Activated CD8-positive, alpha-beta memory T cell treated with anti-CD3 and anti-CD28 coated beads, Interleukin-2, amount 10 ng/mL, durations not matched to agents 7 days and 5 days (primary cell): ENCODE measurements at regions not wholly inside any gene's neighbourhood (a gene's known extent, or its start where the extent isn't known, plus 50 kb on each side); places are given as distances from the start of the nearest gene placed in this dataset.

Source experiments
- ATAC-seq: fragments of 150-1000 bp; cut with Tn5 transposase; one replicate; pipeline ENCODE4 v1.10.0; 2021; ENCODE audit warnings: moderate library complexity
- CTCF ChIA-PET: fragments of 350-600 bp; sonication (Branson Sonifier 250); formaldehyde crosslinking; loops from one replicate; lab custom pipeline; 2021; ENCODE audit warnings: antibody characterized with exemption; lab: Charles Lee
- DNase-seq: peaks from one replicate; pipeline ENCODE4 v3.0.0-alpha.2; 2020
- H3K27ac Mint-ChIP-seq: one replicate; pipeline ENCODE4 v1.8.0; 2021; ENCODE audit warnings: mild to moderate bottlenecking, mixed read lengths
- H3K27me3 Mint-ChIP-seq: one replicate; pipeline ENCODE4 v1.8.0; 2021; ENCODE audit warnings: mixed read lengths
- H3K36me3 Mint-ChIP-seq: one replicate; pipeline ENCODE4 v1.8.0; 2021; ENCODE audit warnings: mild to moderate bottlenecking, mixed read lengths
- H3K4me1 Mint-ChIP-seq: one replicate; pipeline ENCODE4 v1.8.0; 2021; ENCODE audit warnings: mixed read lengths
- H3K4me3 Mint-ChIP-seq: one replicate; pipeline ENCODE4 v1.8.0; 2021; ENCODE audit warnings: mild to moderate bottlenecking, moderate library complexity, mixed read lengths
- H3K9me3 Mint-ChIP-seq: one replicate; pipeline ENCODE4 v1.8.0; 2022; ENCODE audit warnings: low read depth, mixed read lengths

DNA sequence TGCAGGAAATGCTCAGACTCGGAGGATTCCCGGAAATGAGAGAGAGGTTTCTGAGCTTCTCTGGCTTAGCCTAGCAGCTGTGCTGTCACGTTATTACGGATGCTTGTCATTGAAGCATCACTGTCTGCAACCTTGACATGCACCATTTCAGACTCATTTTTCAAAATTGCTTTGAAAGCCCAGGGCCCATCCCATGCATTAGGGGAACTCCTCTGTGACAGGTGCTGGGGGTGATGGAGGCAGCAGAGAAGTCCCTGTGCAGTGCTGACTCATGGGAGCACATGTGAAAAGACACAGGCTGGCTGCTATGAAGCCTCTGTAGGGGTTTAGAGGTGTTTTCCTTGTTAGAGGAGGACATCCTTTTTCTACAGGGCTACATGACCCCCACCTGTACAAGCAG lies 214.0 kb upstream of the MPHOSPH6 start:
- ATAC-seq, result no peak
- Mint-ChIP-seq H3K27me3 (no peaks in the 10 kb centered on the region), H3K36me3 (no peaks in the 10 kb centered on the region), H3K27ac (no peak overlapping the region), H3K9me3 (no peaks in the 10 kb centered on the region), H3K4me3 (no peak overlapping the region), H3K4me1 (no peaks in the 10 kb centered on the region)
- CTCF ChIA-PET, result no interaction called here
- no peak for DNase-seq

DNA sequence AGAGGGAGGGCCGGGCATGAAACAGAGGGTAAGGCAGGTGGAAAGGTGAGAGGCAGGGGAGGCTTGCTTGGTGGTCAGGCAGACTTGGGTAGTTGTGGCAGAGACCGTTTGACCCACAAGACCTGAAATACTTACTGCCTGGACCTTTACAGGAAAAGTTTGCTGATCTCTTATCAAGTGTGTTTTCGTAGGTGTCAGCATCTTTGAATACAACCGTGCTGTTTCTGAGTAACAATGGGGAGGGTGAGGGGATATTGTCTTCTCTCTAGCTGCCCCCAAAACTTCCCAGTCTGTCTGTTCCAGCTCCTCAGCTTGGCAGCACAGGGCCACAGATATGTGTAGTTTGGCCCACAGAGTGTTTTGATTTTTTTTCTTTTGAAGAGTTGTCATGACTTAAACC lies 212.5 kb upstream of the MPHOSPH6 start:
- Mint-ChIP-seq H3K27me3 (no peaks in the 10 kb centered on the region), H3K36me3 (no peaks in the 10 kb centered on the region), H3K27ac (no peak overlapping the region), H3K9me3 (no peaks in the 10 kb centered on the region), H3K4me3 (no peak overlapping the region), H3K4me1 (no peaks in the 10 kb centered on the region)
- CTCF ChIA-PET, result no interaction called here
- ATAC-seq (no peak), DNase-seq (no peak)

DNA sequence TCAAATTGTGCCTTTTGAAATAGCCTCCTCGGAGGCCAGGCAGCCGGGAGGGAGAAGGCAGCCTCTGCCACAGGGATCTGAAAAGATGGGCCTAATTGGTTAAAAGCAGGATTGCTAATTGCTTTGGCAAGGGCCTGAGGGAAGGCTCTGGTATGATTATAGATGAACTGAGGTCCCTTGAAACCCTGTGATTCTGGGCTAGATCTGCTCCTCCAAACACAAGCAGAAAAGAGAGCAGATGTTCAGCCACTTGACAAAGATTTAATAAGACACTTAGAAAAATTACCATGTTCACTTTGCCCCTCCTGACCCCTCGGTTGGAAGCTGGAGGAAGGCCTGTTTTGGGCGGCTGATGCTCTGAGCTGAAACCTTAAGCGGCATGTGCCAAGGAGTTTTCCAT lies 209.5 kb upstream of the MPHOSPH6 start:
- no peak for DNase-seq
- Mint-ChIP-seq H3K4me1 (no peaks in the 10 kb centered on the region), H3K9me3 (no peaks in the 10 kb centered on the region), H3K27ac (no peak overlapping the region), H3K27me3 (no peaks in the 10 kb centered on the region), H3K4me3 (no peak overlapping the region), H3K36me3 (no peaks in the 10 kb centered on the region)
- ATAC-seq, result no peak
- CTCF ChIA-PET, result no interaction called here

DNA sequence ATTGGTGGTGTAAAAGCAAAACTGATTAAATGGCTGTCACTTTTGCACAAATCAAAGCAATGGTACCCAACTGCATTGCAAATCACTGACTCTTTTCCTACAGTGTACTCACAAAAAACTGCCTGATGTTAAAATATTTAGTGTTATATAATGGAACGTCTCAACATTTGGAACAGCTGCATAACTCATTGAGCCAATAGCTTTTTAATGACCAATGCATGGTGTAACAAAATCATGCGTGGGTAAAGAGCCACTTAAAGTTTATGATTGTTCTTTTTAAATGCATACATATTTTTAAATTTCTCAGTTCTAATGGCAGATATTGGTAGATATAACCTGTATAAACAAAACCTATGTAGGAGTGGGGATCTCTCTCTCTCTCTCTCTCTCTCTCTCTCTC lies 204.0 kb upstream of the MPHOSPH6 start:
- DNase-seq (no peak), ATAC-seq (no peak)
- no peaks in the 10 kb centered on the region for H3K36me3 Mint-ChIP-seq
- CTCF ChIA-PET, result no interaction called here
- no peaks in the 10 kb centered on the region for H3K4me1 Mint-ChIP-seq
- H3K27me3 Mint-ChIP-seq, result no peaks in the 10 kb centered on the region
- H3K27ac Mint-ChIP-seq, result no peak overlapping the region
- no peak overlapping the region for H3K4me3 Mint-ChIP-seq
- no peaks in the 10 kb centered on the region for H3K9me3 Mint-ChIP-seq

DNA sequence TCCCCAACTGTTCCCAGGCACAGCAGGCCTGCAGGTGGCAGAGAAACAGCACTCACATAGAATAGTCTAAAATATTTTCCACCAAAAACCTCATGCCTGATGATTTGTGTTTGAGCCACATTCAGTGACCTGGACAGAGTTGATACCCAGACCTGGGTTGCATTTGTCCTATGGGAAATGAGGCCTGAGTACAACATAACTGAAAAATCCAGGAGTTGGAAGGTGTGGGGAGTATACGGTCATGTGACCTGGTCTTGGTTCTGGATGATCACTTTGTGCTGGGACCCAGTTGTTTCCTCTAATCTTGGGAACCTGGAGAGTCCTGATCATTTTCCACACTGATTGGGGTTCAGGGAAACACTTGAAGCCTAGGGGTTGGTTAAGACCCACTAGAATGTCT lies 200.3 kb upstream of the MPHOSPH6 start:
- ATAC-seq (no peak), DNase-seq (no peak)
- CTCF ChIA-PET, result no interaction called here
- Mint-ChIP-seq H3K27me3 (no peaks in the 10 kb centered on the region), H3K4me1 (no peaks in the 10 kb centered on the region), H3K27ac (no peak overlapping the region), H3K36me3 (no peaks in the 10 kb centered on the region), H3K4me3 (no peak overlapping the region), H3K9me3 (no peaks in the 10 kb centered on the region)

DNA sequence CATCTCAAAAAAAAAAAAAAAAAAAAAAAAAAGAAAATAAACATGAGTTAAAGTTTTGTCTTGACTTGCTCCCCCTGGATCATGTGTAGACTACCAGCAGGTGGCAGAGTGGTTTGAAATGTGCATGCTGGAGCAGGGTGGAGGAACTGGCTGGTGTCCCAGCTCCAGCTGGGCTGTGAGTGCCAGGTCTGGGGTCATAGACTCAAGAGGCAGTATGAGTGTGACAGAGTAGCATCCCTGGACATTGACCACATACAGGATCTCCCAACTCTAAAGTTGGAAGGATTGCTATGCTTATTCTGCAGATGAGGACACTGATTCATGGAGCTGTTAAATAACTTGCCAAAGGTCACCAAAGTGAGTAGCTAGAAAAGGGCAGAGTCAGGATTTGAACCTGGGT lies 198.0 kb upstream of the MPHOSPH6 start:
- no peaks in the 10 kb centered on the region for H3K36me3 Mint-ChIP-seq
- no peak overlapping the region for H3K27ac Mint-ChIP-seq
- H3K4me1 Mint-ChIP-seq, result no peaks in the 10 kb centered on the region
- H3K4me3 Mint-ChIP-seq, result no peak overlapping the region
- DNase-seq (no peak), ATAC-seq (no peak)
- H3K27me3 Mint-ChIP-seq, result no peaks in the 10 kb centered on the region
- H3K9me3 Mint-ChIP-seq, result no peaks in the 10 kb centered on the region
- CTCF ChIA-PET, result interaction anchor here (0.7 to 1.2 kb wide), 2 partner anchors 88 to 846 kb away, joined by 3 read pairs; no protein-coding TSS in a partner anchor

DNA sequence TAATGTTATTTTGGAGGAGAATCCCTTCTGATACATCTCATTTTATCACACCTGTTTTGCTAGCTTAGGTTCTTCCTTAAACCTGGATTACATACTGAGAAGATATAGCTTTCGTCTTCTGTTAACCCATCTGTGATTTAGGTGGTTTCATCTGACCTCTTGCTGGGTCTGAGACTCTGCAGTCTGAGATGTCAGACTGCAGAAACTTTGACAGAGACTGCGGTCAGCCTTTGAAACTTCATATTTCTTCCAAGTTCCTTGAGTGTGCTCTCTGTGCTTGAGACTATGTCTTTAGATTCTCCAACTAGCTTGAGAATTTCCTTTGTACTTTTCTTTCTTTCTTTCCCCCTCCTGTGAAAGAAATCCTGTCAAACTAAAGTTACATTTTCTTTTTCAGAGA lies 196.4 kb upstream of the MPHOSPH6 start:
- DNase-seq, result no peak
- H3K4me3 Mint-ChIP-seq, result no peak overlapping the region
- H3K27me3 Mint-ChIP-seq, result no peaks in the 10 kb centered on the region
- CTCF ChIA-PET, result no interaction called here
- no peaks in the 10 kb centered on the region for H3K4me1 Mint-ChIP-seq
- no peak for ATAC-seq
- H3K27ac Mint-ChIP-seq, result no peak overlapping the region
- no peaks in the 10 kb centered on the region for H3K9me3 Mint-ChIP-seq
- no peaks in the 10 kb centered on the region for H3K36me3 Mint-ChIP-seq

DNA sequence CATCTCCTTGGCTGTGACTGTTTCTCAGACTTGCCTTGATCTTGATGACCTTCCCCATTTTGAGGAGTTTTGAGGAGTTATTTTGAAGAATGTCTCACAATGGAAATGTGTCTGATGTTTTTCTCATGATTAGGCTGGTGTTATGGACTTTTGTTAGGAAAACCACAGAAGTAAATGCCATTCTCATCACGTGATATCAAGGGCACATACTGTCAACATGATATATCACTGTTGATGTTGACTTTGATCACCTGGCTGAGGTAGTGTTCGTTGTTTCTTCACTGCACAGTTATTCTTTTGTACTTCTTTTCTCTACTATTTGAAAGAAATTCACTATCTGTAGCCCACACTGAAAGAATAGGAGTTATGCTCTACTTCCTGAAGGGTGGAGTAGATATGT lies 194.7 kb upstream of the MPHOSPH6 start:
- no peak overlapping the region for H3K4me3 Mint-ChIP-seq
- no peaks in the 10 kb centered on the region for H3K9me3 Mint-ChIP-seq
- DNase-seq, result no peak
- H3K4me1 Mint-ChIP-seq, result no peaks in the 10 kb centered on the region
- H3K27me3 Mint-ChIP-seq, result no peaks in the 10 kb centered on the region
- CTCF ChIA-PET, result no interaction called here
- no peak for ATAC-seq
- H3K27ac Mint-ChIP-seq, result no peak overlapping the region
- no peaks in the 10 kb centered on the region for H3K36me3 Mint-ChIP-seq

DNA sequence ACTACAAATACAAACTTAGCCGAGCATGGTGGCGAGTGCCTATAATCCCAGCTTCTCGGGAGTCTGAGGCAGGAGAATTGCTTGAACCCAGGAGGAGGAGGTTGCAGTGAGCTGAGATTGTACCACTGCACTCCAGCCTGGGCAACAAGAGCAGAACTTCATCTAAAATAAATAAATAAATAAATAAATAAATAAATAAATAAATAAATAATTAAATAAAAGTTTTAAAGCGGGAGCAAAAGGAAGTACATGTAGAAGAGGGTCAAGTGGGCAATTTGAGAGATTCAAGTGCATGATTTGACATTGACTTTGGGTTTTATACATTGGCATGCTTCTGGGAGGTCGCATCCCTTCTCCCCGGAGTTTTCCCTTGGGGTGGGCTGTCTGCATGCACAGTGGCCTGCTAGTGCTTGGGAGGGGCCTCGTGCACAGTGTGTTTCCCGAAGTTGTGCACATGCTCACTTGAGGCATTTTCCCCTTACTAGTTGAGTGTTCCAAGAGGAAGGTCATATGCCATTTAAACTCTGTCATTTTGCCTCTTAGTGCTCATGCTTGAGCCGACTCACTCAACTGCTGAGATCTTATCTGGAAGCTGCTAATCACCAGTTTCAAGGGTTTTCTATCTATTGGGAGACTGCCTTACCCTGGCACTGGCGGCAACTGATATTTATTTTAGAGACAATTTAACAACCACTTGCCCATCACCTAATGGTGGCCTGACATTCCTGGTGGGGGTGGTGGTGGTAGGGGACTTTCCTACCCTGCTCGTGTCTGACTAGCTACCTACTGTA lies 193.2 kb upstream of the MPHOSPH6 start:
- no peaks in the 10 kb centered on the region for H3K9me3 Mint-ChIP-seq
- no peak for ATAC-seq
- H3K36me3 Mint-ChIP-seq, result no peaks in the 10 kb centered on the region
- H3K27ac Mint-ChIP-seq, result no peak overlapping the region
- H3K4me3 Mint-ChIP-seq, result no peak overlapping the region
- CTCF ChIA-PET, result no interaction called here
- no peaks in the 10 kb centered on the region for H3K4me1 Mint-ChIP-seq
- no peak for DNase-seq
- peaks cover 3% of the 10 kb centered on the region for H3K27me3 Mint-ChIP-seq

DNA sequence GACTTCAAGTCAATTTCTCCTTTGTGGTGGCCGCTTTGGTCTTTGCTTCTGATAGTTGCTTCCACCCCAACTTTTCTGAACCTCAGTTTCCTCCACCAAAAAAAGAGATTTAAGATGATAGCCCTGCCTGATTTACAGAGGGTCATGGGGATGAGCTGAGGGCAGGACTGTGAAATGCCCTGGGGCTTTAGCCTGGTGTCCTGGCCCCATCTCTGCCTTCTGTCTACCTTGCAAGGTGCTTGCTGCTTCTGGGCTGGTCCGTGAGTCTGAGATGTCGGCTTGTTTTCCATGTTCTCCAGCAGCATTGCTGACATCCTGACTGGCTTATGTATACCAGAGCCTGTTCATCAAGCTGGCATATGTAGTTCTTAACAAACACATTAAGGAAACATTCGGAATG lies 191.9 kb upstream of the MPHOSPH6 start:
- CTCF ChIA-PET, result no interaction called here
- DNase-seq (no peak), ATAC-seq (no peak)
- Mint-ChIP-seq H3K36me3 (no peaks in the 10 kb centered on the region), H3K27me3 (peaks cover 4% of the 10 kb centered on the region), H3K4me1 (no peaks in the 10 kb centered on the region), H3K27ac (no peak overlapping the region), H3K4me3 (no peak overlapping the region), H3K9me3 (no peaks in the 10 kb centered on the region)

DNA sequence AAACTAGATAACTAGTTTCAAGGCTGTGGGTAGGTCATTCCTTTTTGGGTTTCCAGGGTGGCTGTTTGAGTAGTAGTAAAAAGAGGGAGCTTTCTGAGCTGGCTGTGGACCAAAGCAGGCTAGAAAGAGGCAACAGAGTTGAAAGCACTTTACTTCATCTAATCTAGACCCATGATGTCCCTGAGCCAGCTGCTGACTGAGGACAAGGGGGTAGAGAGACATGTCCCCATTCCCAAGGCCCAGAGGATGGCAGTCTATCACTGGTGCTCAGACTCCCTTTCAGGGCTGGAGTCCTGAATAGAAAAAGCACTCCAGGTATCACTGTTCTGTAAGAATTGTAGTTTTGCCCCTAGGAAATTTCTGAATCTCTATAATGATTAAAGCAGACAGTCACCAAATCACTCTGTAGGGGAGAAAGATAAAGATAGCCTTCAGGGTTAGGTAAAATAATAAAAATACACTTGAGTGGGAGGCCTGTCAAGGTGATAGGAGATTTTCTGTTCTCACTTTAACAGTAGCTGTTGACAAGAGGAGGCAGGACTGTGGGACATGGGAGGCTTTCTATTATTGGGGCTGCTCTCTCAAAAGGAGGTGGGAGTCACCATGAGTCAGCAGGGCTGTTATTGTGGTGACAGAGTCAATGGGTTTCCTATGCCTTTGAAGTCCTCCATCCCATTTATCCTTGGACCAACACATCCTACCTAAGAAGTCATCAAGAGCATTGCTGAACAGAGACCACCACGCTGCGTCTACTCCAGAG lies 190.2 kb upstream of the MPHOSPH6 start:
- H3K27me3 Mint-ChIP-seq, result peaks cover 4% of the 10 kb centered on the region
- H3K4me3 Mint-ChIP-seq, result no peak overlapping the region
- ATAC-seq, result no peak
- no peaks in the 10 kb centered on the region for H3K36me3 Mint-ChIP-seq
- no peaks in the 10 kb centered on the region for H3K4me1 Mint-ChIP-seq
- no peak overlapping the region for H3K27ac Mint-ChIP-seq
- DNase-seq, result no peak
- CTCF ChIA-PET, result no interaction called here
- H3K9me3 Mint-ChIP-seq, result no peaks in the 10 kb centered on the region

DNA sequence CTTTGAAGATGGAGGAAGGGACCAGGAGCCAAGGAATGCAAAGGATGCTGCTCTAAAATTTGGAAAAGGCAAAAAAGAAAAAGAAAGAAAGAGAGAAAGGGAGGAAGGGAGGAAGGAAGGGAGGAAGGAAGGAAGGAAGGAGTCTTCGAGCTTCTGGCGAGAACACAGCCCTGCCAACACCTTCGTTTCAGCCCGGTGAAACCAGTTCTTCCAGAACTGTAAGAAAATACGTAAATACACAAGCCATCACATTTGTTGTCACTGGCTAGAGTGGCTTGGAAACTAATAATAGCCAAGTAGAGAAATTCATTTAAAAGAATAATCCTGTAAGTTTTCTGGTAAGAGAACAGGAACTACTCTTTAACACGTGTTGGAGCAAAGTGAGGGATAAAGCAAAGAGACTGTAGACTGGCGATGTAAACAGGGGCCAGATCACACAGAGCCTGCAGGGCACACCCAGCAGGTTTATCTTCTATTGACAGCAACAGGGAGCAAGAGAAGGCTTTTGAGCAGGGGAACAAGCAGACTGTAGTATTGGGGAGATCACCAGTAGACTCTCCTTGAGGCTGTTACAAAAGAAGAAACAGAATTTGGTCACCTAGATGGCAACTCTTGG lies 188.7 kb upstream of the MPHOSPH6 start:
- H3K4me3 Mint-ChIP-seq, result no peak overlapping the region
- no peak for ATAC-seq
- DNase-seq, result no peak
- H3K27me3 Mint-ChIP-seq, result peaks cover 4% of the 10 kb centered on the region
- no peaks in the 10 kb centered on the region for H3K4me1 Mint-ChIP-seq
- no peaks in the 10 kb centered on the region for H3K36me3 Mint-ChIP-seq
- H3K9me3 Mint-ChIP-seq, result no peaks in the 10 kb centered on the region
- H3K27ac Mint-ChIP-seq, result no peak overlapping the region
- CTCF ChIA-PET, result no interaction called here

DNA sequence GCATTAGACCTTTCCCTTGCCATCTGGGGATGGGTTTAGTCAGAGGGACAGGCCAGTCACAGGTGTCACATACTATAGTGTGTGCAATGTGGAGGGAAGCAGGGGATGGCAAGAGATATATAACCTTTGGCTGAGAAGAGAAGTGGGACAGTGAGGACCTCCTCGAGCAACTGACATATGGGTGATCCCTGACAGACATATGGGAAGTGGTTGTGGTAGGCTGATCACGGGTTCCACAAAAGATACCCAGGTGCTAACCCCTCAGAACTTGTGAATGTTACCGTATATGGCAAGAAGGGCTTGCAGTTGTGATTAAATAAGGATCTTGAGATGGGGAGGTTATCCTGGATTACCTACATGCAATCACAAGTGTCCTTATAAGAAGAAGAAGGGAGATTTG lies 188.1 kb upstream of the MPHOSPH6 start:
- no peak for DNase-seq
- H3K9me3 Mint-ChIP-seq, result no peaks in the 10 kb centered on the region
- no peak overlapping the region for H3K4me3 Mint-ChIP-seq
- CTCF ChIA-PET, result no interaction called here
- H3K27me3 Mint-ChIP-seq, result peaks cover 4% of the 10 kb centered on the region
- H3K27ac Mint-ChIP-seq, result no peak overlapping the region
- no peaks in the 10 kb centered on the region for H3K4me1 Mint-ChIP-seq
- no peaks in the 10 kb centered on the region for H3K36me3 Mint-ChIP-seq
- no peak for ATAC-seq

DNA sequence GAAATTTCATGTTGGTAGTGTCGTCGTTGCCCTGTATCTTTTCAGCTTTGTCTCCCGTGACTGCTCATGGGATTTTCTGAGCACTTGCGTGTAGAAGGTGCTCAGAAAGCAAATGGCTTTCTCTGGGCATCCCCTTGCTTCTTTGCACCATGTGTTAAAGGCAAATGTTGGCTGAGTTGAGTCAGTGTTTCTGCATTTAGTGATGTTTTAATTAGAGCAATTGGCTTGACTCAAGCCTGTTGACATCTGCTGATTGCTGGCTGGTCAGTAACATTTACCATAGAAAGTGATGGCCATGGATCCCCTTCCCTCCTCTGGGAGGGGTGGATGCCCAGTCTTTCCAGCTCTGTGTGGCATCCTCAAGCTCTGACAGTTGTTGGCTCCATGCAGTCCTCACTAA lies 187.2 kb upstream of the MPHOSPH6 start:
- no peaks in the 10 kb centered on the region for H3K9me3 Mint-ChIP-seq
- no peak overlapping the region for H3K4me3 Mint-ChIP-seq
- H3K27ac Mint-ChIP-seq, result no peak overlapping the region
- H3K36me3 Mint-ChIP-seq, result no peaks in the 10 kb centered on the region
- DNase-seq (no peak), ATAC-seq (no peak)
- no peaks in the 10 kb centered on the region for H3K4me1 Mint-ChIP-seq
- peaks cover 4% of the 10 kb centered on the region for H3K27me3 Mint-ChIP-seq
- CTCF ChIA-PET, result no interaction called here
